Epithelial cell of proximal tubule (primary cell): ENCODE measurements at regions not wholly inside any gene's neighbourhood (a gene's known extent, or its start where the extent isn't known, plus 50 kb on each side); places are given as distances from the start of the nearest gene placed in this dataset.

ENCODE experiments used
- DNase-seq: peaks from one replicate; pipeline ENCODE4 v3.0.0-alpha.2; 2011; ENCODE audit warnings: low read depth
- H3K4me3 ChIP-seq: 2 replicates; pipeline ENCODE4 v1.5.1; 2011; ENCODE audit warnings: low read depth, mild to moderate bottlenecking, low read length
- TF ChIP-seq, protein P1 (sequence below): conservative IDR thresholded peaks from 2 replicates; pipeline ENCODE4 v1.5.1; 2012; ENCODE audit warnings: low read depth, mild to moderate bottlenecking, low read length

DNA sequence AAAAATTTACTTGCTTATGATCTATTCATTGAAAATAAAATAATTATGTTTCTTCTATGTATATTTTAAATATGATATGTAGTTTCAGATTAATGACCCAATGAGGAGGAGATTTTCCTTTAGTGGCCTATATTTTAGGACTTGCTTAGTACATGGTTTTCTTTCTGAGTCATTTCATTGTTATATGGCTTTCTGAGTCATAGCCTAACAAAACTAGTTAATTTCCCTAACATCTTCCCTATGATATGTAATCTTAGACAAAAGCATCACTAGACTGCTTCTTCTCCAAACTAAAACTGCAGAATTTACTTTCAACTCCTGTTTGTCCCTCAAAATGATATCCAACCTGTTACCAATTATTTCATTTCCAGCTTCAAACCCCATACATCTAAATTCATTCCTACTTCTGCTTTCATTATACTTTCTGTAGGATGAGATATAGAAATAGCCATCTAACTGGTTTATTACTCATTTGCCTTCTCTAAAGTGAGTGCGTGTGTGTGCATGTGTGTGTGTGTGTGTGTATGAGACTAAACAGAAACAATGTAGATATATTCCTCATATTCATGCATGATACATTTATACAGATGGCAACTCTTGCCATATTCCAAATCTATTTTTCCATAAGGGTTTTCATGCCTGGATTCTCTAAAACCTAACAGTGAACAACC lies 915.0 kb upstream of the GBE1 start:
- DNase-seq, result no peak
- TF ChIP-seq, protein P1, sequence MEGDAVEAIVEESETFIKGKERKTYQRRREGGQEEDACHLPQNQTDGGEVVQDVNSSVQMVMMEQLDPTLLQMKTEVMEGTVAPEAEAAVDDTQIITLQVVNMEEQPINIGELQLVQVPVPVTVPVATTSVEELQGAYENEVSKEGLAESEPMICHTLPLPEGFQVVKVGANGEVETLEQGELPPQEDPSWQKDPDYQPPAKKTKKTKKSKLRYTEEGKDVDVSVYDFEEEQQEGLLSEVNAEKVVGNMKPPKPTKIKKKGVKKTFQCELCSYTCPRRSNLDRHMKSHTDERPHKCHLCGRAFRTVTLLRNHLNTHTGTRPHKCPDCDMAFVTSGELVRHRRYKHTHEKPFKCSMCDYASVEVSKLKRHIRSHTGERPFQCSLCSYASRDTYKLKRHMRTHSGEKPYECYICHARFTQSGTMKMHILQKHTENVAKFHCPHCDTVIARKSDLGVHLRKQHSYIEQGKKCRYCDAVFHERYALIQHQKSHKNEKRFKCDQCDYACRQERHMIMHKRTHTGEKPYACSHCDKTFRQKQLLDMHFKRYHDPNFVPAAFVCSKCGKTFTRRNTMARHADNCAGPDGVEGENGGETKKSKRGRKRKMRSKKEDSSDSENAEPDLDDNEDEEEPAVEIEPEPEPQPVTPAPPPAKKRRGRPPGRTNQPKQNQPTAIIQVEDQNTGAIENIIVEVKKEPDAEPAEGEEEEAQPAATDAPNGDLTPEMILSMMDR, result no peak
- no peak overlapping the region for H3K4me3 ChIP-seq

DNA sequence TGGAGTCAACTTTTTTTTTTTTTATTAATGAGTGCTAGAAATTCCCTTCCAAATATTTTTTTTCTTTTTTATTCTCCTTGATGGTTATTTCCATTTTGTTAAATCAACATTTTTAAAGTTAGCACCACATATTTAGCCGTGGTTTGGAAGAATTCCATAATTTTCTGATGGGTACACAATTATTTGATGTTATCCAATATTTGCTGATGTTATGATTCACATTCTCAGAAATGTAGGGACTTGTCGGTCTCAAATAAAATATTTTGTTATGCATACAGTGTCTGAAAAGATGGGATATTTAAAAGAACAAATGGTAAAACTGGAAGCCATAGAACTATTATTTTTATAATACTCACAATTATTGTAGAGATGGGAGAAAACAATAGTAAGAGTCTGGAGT lies 911.5 kb upstream of the GBE1 start:
- no peak overlapping the region for H3K4me3 ChIP-seq
- no peak for DNase-seq
- TF ChIP-seq, protein P1, result no peak

DNA sequence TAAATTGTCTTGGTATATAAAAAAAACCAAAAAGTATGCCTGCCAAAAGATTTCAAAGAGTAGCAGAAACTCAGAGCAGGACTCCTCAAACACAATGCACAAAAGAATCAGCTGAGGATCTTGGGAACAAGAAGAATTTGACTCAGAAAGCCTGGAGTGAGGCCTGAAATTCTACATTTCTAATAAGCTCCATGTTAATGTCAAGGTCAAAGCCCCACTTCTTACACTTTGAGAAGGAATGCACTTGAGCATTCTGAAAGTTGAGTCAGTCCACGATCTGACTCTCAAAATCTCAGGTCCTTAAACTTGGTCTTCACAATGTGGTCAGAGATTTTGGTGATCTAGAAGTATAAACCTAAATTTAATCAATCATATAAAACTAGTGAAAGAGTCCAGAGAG lies 910.0 kb upstream of the GBE1 start:
- DNase-seq, result no peak
- H3K4me3 ChIP-seq, result no peak overlapping the region
- TF ChIP-seq, protein P1, result no peak

DNA sequence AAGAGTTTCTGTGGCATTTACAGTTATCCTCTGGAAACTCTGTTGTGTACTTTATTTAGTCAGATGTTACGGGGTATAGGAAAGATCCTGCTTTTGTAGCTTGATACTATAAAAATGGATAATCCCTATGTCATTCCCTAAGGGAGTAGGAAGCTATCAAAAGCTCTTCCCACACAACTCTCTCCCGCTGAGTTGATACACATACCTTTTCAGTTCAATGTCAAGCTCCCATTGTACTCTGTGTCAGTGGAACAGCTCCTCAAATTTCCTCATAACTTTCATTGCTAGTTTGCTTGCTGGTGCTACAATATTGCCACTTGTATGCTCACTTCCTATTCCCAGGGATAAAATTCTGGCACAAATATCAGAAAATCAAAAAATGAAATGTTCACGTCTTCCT lies 893.3 kb upstream of the GBE1 start:
- no peak overlapping the region for H3K4me3 ChIP-seq
- no peak for DNase-seq
- TF ChIP-seq, protein P1, result no peak

DNA sequence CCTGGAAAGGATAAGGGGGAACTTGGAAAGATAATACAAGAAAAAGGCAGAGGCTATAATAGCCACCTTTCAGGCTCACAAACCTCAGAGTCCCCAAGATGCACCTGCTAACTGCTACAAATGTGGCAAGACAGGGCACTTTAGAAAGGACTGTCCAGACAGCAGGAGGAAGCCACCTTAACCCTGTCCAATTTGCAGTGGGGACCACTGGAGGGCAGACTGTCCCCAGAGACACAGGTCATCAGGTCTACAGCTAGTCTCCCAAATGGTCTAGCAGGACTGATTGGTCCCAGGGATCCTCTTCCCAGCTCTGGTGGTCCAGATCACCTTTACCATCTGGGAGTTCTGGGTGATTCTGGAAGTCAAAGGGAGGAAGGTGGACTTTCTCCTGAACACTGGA lies 882.5 kb upstream of the GBE1 start:
- no peak overlapping the region for H3K4me3 ChIP-seq
- TF ChIP-seq, protein P1, result no peak
- DNase-seq, result no peak

DNA sequence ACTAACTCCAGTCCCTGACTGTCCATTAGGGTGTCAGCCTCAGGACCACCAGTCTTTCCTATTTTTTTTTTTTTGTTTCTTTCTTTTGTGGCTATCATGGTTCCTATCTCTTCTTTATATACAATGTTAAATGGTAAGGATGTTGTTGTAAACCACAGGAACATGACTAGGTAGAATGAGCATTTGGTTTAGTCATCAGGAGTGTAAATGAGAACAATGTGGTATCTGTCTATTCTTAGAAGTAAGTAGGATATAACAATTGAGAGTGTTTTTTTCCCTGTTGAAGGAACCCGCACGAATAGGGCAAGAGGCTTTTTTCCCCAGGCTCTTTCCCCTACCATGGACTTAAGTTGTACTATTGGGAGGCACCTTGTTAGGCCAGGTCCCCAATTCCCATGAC lies 880.3 kb upstream of the GBE1 start:
- no peak overlapping the region for H3K4me3 ChIP-seq
- TF ChIP-seq, protein P1, result no peak

DNA sequence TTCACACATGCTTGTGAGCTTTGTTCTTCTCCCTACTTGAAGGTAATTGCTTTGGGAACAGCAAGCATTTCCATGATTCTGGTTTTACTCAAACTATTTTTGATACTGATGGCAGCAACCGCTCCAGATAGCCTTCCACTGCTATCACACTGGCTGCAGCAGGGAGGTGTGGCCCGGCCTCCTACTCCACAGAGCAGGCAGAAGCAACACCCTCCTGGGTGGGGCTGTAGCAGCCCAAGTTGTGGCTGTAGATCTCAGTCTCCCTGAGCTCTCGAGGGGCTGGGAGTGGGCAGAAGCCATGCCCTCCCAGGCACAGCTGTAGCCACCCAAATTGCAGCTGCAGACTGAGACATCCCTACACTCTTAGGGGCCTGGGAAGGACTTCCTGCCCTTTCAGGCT lies 878.8 kb upstream of the GBE1 start:
- no peak for DNase-seq
- TF ChIP-seq, protein P1, result no peak
- no peak overlapping the region for H3K4me3 ChIP-seq

More for the DNA sequence above, 880.3 kb upstream of the GBE1 start:
- DNase-seq, result no peak
